ENCODE measurements at regions not wholly inside any gene's neighbourhood (a gene's known extent, or its start where the extent isn't known, plus 50 kb on each side); places are given as distances from the start of the nearest gene placed in this dataset.

GRCh38 chr4:188270273-188271069 lies 131.2 kb downstream of the TRIML1 start:
- H3K36me3 Mint-ChIP-seq (ENCODE audit: low read depth) = no peaks in the 10 kb centered on the region
- ATAC-seq (ENCODE audit: poor library complexity) (no peak), DNase-seq (no peak)
- no peaks in the 10 kb centered on the region for H3K4me1 Mint-ChIP-seq (ENCODE audit: low read depth)
- Histone ChIP-seq H3K9me3 (ENCODE audit: control insufficient read depth in 1 of 2, insufficient read depth in 1 of 2, low read length in 2 of 2) (peaks cover 0 to 25% of the 10 kb centered on the region in 2 experiments), H3K4me1 (ENCODE audit: insufficient read depth, low read length) (no peaks in the 10 kb centered on the region), H3K27ac (ENCODE audit: low read depth in 1 of 2, low read length in 2 of 2) (no peak overlapping the region), H3K27me3 (ENCODE audit: control insufficient read depth in 1 of 2, insufficient read depth in 2 of 2, low read length in 2 of 2) (no peaks in the 10 kb centered on the region), H3K4me3 (ENCODE audit: low read length) (no peak overlapping the region), H3K36me3 (ENCODE audit: insufficient read depth, low read length) (no peaks in the 10 kb centered on the region)
- no peak for TF ChIP-seq CTCF (IDR thresholded peaks at IDR 0.05)
- H3K27me3 Mint-ChIP-seq = no peaks in the 10 kb centered on the region
- H3K9me3 Mint-ChIP-seq = peaks cover 8% of the 10 kb centered on the region
- ChIA-PET CTCF (no interaction called here), POLR2A (no interaction called here)
- intact Hi-C loops (cut with DNase I, micrococcal nuclease) = no loop called here
- no peak overlapping the region for H3K27ac Mint-ChIP-seq
- H3K4me3 Mint-ChIP-seq = no peak overlapping the region

- no peak for TF ChIP-seq CTCF (IDR thresholded peaks at IDR 0.05)
- ChIA-PET CTCF (no interaction called here), POLR2A (no interaction called here)
- H3K4me3 ChIP-seq (ENCODE audit: low read length) = no peak overlapping the region
- Mint-ChIP-seq H3K27me3 (no peaks in the 10 kb centered on the region), H3K27ac (no peak overlapping the region), H3K9me3 (peaks cover 8% of the 10 kb centered on the region), H3K36me3 (ENCODE audit: low read depth) (no peaks in the 10 kb centered on the region), H3K4me1 (ENCODE audit: low read depth) (no peaks in the 10 kb centered on the region), H3K4me3 (no peak overlapping the region)
- no peaks in the 10 kb centered on the region for H3K27me3 ChIP-seq (ENCODE audit: control insufficient read depth in 1 of 2, insufficient read depth in 2 of 2, low read length in 2 of 2)
- no peaks in the 10 kb centered on the region for H3K4me1 ChIP-seq (ENCODE audit: insufficient read depth, low read length)
- H3K9me3 ChIP-seq (ENCODE audit: control insufficient read depth in 1 of 2, insufficient read depth in 1 of 2, low read length in 2 of 2) = peaks cover 0 to 11% of the 10 kb centered on the region in 2 experiments
- ATAC-seq (ENCODE audit: poor library complexity) (no peak), DNase-seq (no peak)
- H3K36me3 ChIP-seq (ENCODE audit: insufficient read depth, low read length) = no peaks in the 10 kb centered on the region
- intact Hi-C loops (cut with DNase I, micrococcal nuclease) = no loop called here
- no peak overlapping the region for H3K27ac ChIP-seq (ENCODE audit: low read depth in 1 of 2, low read length in 2 of 2)
Observed at GRCh38 chr4:188275686-188276085, 136.4 kb downstream of the TRIML1 start.

GRCh38 chr4:188279184-188279583 lies 139.9 kb downstream of the TRIML1 start:
- ChIA-PET CTCF (no interaction called here), POLR2A (no interaction called here)
- Histone ChIP-seq H3K27me3 (ENCODE audit: control insufficient read depth in 1 of 2, insufficient read depth in 2 of 2, low read length in 2 of 2) (peaks cover 4 to 8% of the 10 kb centered on the region in 2 experiments), H3K4me1 (ENCODE audit: insufficient read depth, low read length) (no peaks in the 10 kb centered on the region), H3K9me3 (ENCODE audit: control insufficient read depth in 1 of 2, insufficient read depth in 1 of 2, low read length in 2 of 2) (peaks cover 0 to 19% of the 10 kb centered on the region in 2 experiments), H3K27ac (ENCODE audit: low read depth in 1 of 2, low read length in 2 of 2) (no peak overlapping the region), H3K4me3 (ENCODE audit: low read length) (no peak overlapping the region), H3K36me3 (ENCODE audit: insufficient read depth, low read length) (no peaks in the 10 kb centered on the region)
- no peak for DNase-seq
- intact Hi-C loops (cut with DNase I, micrococcal nuclease) = no loop called here
- H3K9me3 Mint-ChIP-seq = peaks cover 8% of the 10 kb centered on the region
- no peaks in the 10 kb centered on the region for H3K36me3 Mint-ChIP-seq (ENCODE audit: low read depth)
- H3K4me3 Mint-ChIP-seq = no peak overlapping the region
- no peak overlapping the region for H3K27ac Mint-ChIP-seq
- no peaks in the 10 kb centered on the region for H3K4me1 Mint-ChIP-seq (ENCODE audit: low read depth)
- H3K27me3 Mint-ChIP-seq = peaks cover 16% of the 10 kb centered on the region
- ATAC-seq (ENCODE audit: poor library complexity) = no peak
- no peak for TF ChIP-seq CTCF (IDR thresholded peaks at IDR 0.05)

Data from CD4-positive, alpha-beta T cell (primary cell).